Suprapubic skin (tissue), 4 donors: ENCODE measurements at regions not wholly inside any gene's neighbourhood (a gene's known extent, or its start where the extent isn't known, plus 50 kb on each side); places are given as distances from the start of the nearest gene placed in this dataset.

Source experiments
- DNase-seq, 2 donors: peaks; one replicate each; pipeline ENCODE4 v3.0.0-alpha.2; 2019; ENCODE audit warnings: low spot score in 2 of 2
- H3K27ac ChIP-seq: fragments of 200-600 bp; sonication (generic); one replicate; pipeline ENCODE4 v1.5.1; 2019
- H3K27me3 ChIP-seq: fragments of 200-600 bp; sonication (generic); one replicate; pipeline ENCODE4 v1.5.1; 2019
- H3K36me3 ChIP-seq: fragments of 200-600 bp; sonication (generic); one replicate; pipeline ENCODE4 v1.5.1; 2019
- H3K4me1 ChIP-seq: fragments of 200-600 bp; sonication (generic); one replicate; pipeline ENCODE4 v1.5.1; 2019
- H3K4me3 ChIP-seq: fragments of 200-600 bp; sonication (generic); one replicate; pipeline ENCODE4 v1.5.1; 2019; ENCODE audit warnings: mild to moderate bottlenecking
- H3K9me3 ChIP-seq: fragments of 200-600 bp; sonication (generic); one replicate; pipeline ENCODE4 v1.5.1; 2019
- EP300 ChIP-seq: sonication (generic); formaldehyde crosslinking; IDR thresholded peaks from one replicate; pipeline ENCODE4 v1.6.1; 2017; ENCODE audit warnings: antibody characterized with exemption
- POLR2A ChIP-seq, 2 donors: fragments of 450-650 bp; IDR thresholded peaks; one replicate each; pipeline ENCODE4 v1.6.1; 2017; ENCODE audit warnings: antibody characterized with exemption in 2 of 2, mild to moderate bottlenecking in 2 of 2, moderate library complexity in 2 of 2
- POLR2AphosphoS5 ChIP-seq, 3 donors: sonication (generic); formaldehyde crosslinking; IDR thresholded peaks; one replicate each; pipeline ENCODE4 v1.6.1; 2017; ENCODE audit warnings: antibody characterized with exemption in 3 of 3
- WGBS: methylation state at CpG from one replicate; pipeline ENCODE4 v1.1.5; 2018; 5-methylcytosine and 5-hydroxymethylcytosine counted together
- TF ChIP-seq, protein P1 (sequence below), 2 donors: fragments of 200-600 bp in 1 of 2; fragments of 450-650 bp in 1 of 2; sonication (generic) in 1 of 2; IDR thresholded peaks; one replicate each; pipeline ENCODE4 v1.5.1; 2016 to 2019; ENCODE audit warnings: antibody characterized with exemption in 2 of 2, mild to moderate bottlenecking in 1 of 2, moderate library complexity in 1 of 2

DNA sequence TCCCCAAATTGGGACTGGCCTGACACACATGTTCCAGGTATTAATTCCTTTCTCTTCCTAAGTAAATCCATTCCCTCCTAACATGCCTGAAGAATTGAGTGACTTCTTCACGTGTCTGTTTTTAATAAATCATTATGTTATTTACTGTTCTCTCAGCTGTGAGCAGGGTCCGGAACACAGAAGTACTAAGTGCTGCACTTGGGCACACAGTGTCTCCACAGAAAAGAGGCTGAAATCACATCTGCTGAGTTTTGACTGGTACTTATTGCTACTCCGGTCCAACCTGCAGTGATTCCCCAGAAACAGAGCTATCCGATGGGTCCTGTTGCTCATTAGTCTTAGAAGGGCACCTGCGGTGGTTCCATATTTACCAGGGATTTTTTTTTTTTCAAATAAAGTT lies 202.6 kb downstream of the RBM46 start:
- H3K4me1 ChIP-seq = no peaks in the 10 kb centered on the region
- no peaks in the 10 kb centered on the region for H3K36me3 ChIP-seq
- 85% methylated on average over 5 of the region's 5 CpGs for WGBS
- DNase-seq = no peak
- H3K9me3 ChIP-seq = no peaks in the 10 kb centered on the region
- TF ChIP-seq POLR2A (IDR thresholded peaks at IDR 0.05) (no peak), POLR2AphosphoS5 (IDR thresholded peaks at IDR 0.05) (no peak), EP300 (no peak)
- TF ChIP-seq, protein P1, sequence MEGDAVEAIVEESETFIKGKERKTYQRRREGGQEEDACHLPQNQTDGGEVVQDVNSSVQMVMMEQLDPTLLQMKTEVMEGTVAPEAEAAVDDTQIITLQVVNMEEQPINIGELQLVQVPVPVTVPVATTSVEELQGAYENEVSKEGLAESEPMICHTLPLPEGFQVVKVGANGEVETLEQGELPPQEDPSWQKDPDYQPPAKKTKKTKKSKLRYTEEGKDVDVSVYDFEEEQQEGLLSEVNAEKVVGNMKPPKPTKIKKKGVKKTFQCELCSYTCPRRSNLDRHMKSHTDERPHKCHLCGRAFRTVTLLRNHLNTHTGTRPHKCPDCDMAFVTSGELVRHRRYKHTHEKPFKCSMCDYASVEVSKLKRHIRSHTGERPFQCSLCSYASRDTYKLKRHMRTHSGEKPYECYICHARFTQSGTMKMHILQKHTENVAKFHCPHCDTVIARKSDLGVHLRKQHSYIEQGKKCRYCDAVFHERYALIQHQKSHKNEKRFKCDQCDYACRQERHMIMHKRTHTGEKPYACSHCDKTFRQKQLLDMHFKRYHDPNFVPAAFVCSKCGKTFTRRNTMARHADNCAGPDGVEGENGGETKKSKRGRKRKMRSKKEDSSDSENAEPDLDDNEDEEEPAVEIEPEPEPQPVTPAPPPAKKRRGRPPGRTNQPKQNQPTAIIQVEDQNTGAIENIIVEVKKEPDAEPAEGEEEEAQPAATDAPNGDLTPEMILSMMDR (IDR thresholded peaks at IDR 0.05) = no peak
- no peak overlapping the region for H3K27ac ChIP-seq
- no peak overlapping the region for H3K4me3 ChIP-seq
- no peaks in the 10 kb centered on the region for H3K27me3 ChIP-seq

GRCh38 chr4:154984148-154984547 lies 203.1 kb downstream of the RBM46 start:
- Histone ChIP-seq H3K4me3 (no peak overlapping the region), H3K36me3 (no peaks in the 10 kb centered on the region), H3K27me3 (no peaks in the 10 kb centered on the region), H3K9me3 (no peaks in the 10 kb centered on the region), H3K4me1 (no peaks in the 10 kb centered on the region), H3K27ac (no peak overlapping the region)
- DNase-seq = no peak
- 91% methylated on average over 4 of the region's 4 CpGs for WGBS
- TF ChIP-seq POLR2A (IDR thresholded peaks at IDR 0.05) = no peak
- no peak for TF ChIP-seq EP300
- TF ChIP-seq POLR2AphosphoS5 (IDR thresholded peaks at IDR 0.05) = no peak
- TF ChIP-seq, protein P1 (IDR thresholded peaks at IDR 0.05) = no peak

DNA sequence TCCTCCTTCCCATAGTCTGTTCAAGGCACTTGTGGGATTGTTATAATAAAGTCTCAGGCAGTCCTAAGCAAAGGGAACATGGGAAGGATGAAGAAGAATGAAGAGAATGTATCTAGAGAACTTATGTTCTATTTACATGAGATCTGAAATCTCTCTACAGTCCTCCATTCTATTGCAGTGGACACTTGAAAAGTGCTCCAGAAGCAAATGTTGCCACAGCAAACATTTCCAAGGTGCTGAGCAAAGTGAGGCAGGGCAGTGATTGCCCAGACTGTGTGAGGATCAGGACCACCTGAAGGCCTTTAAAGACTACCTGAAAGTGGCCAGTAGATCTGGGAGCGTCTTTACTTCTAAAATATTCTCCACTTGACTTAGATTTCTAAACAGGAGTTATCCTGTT lies 203.5 kb downstream of the RBM46 start:
- Histone ChIP-seq H3K4me3 (no peak overlapping the region), H3K27ac (no peak overlapping the region), H3K27me3 (no peaks in the 10 kb centered on the region), H3K9me3 (no peaks in the 10 kb centered on the region), H3K4me1 (no peaks in the 10 kb centered on the region), H3K36me3 (no peaks in the 10 kb centered on the region)
- TF ChIP-seq, protein P1 (IDR thresholded peaks at IDR 0.05) = no peak
- TF ChIP-seq POLR2A (IDR thresholded peaks at IDR 0.05) = no peak
- no peak for TF ChIP-seq POLR2AphosphoS5 (IDR thresholded peaks at IDR 0.05)
- no peak for TF ChIP-seq EP300
- no peak for DNase-seq
- WGBS = 92% methylated on average over 1 of the region's 1 CpG

- no peaks in the 10 kb centered on the region for H3K36me3 ChIP-seq
- H3K4me3 ChIP-seq = no peak overlapping the region
- H3K4me1 ChIP-seq = no peaks in the 10 kb centered on the region
- WGBS = 56% methylated on average over 5 of the region's 5 CpGs
- H3K27ac ChIP-seq = no peak overlapping the region
- TF ChIP-seq POLR2A (IDR thresholded peaks at IDR 0.05) (no peak), EP300 (no peak), POLR2AphosphoS5 (IDR thresholded peaks at IDR 0.05) (no peak)
- TF ChIP-seq, protein P1 (IDR thresholded peaks at IDR 0.05) = no peak
- no peaks in the 10 kb centered on the region for H3K27me3 ChIP-seq
- DNase-seq = no peak
- no peaks in the 10 kb centered on the region for H3K9me3 ChIP-seq
These were observed 204.6 kb downstream of the RBM46 start for GRCh38 chr4:154985673-154986072.

DNA sequence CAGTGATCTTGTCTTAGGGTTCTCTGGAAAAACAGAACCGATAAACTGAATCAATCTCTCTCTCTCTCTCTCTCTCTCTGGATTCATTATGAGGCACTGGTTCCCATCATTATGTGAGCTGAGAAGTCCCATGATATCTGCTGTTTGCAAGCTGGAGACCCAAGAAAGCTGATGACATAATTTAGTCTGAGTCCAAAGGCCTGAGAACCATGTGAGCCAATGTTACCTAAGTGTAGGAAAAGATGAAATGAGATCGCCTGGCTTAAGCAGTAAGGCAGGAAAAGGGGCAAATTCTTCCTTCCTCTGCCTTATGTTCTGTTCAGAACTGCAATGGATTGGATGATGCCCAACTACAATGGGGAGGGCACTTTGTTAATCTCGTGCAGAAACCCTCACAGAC lies 207.4 kb downstream of the RBM46 start:
- DNase-seq = no peak
- 55% methylated on average over 3 of the region's 3 CpGs for WGBS
- Histone ChIP-seq H3K27ac (no peak overlapping the region), H3K27me3 (no peaks in the 10 kb centered on the region), H3K4me3 (no peak overlapping the region), H3K4me1 (no peaks in the 10 kb centered on the region), H3K36me3 (no peaks in the 10 kb centered on the region), H3K9me3 (no peaks in the 10 kb centered on the region)
- TF ChIP-seq POLR2A (IDR thresholded peaks at IDR 0.05) (no peak), POLR2AphosphoS5 (IDR thresholded peaks at IDR 0.05) (no peak), EP300 (no peak)
- TF ChIP-seq, protein P1 (IDR thresholded peaks at IDR 0.05) = no peak
